ENCODE measurements at regions not wholly inside any gene's neighbourhood (a gene's known extent, or its start where the extent isn't known, plus 50 kb on each side); places are given as distances from the start of the nearest gene placed in this dataset.

DNA sequence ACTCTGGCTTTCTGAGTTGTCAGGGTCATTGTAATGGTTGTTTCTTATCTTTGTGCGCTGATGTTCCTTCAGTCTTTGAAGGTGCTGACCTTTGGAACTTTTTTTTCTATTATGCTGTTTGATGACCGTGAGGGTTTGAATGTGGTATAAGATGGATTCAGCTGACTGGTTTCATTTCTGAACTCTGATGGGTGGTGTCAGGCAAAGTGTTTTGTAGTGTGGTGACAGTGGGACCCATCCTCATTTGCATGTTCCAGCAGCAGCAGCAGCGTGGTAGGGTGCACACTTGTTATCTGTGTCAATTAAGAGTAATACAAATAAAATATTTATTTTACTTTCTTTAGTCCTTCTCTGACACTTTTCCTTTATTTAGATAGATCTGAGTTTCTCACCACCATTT, 227.7 kb upstream of the PRR16 start (continued):
- TF ChIP-seq ZBTB9 (CRISPR knock-in tag; IDR thresholded peaks at IDR 0.05): no peak

GRCh38 chr5:120239086-120239485, 225.0 kb upstream of the PRR16 start:
- no peaks in the 10 kb centered on the region for H3K9me1 ChIP-seq (ENCODE audit: control insufficient read depth, insufficient read depth, low read length)
- in situ Hi-C loops (cut with MboI) (no loop called here), intact Hi-C loops (cut with micrococcal nuclease) (no loop called here)
- BruUV-seq (replicated peaks): no TSS peak
- no peak for TF ChIP-seq SP2 (IDR thresholded peaks at IDR 0.05; ENCODE audit: extremely low read depth, low read depth, low read length, poor library complexity, severe bottlenecking)
- no peak for TF ChIP-seq ARNT (IDR thresholded peaks at IDR 0.05)
- TF ChIP-seq ZBTB7A (IDR thresholded peaks at IDR 0.05; ENCODE audit: borderline replicate concordance, control insufficient read depth, low read depth, low read length): no peak
- TF ChIP-seq EGR1 (conservative IDR thresholded peaks at IDR 0.05): no peak
- TF ChIP-seq ZKSCAN3 (CRISPR knock-in tag; IDR thresholded peaks at IDR 0.05): no peak
- ATAC-seq (no peak), FAIRE-seq (no peak), DNase-seq (ENCODE audit: extremely low read depth in 1 of 4, low spot score in 3 of 4) (no peak)
- no peak overlapping the region for H3K9ac ChIP-seq (ENCODE audit: insufficient read depth in 1 of 2, low read depth in 2 of 2, low read length in 2 of 2)
- ChIA-PET CTCF (ENCODE audit: low intra/inter-chr PET ratio) (no interaction called here), POLR2A (no interaction called here)
- H3K79me2 ChIP-seq (ENCODE audit: control insufficient read depth, insufficient read depth, low read length): no peaks in the 10 kb centered on the region
- H3K27ac ChIP-seq (ENCODE audit: extremely low read depth, low read depth, low read length): no peak overlapping the region
- H2AFZ ChIP-seq (ENCODE audit: low read depth, low read length): no peak overlapping the region
- WGBS (ENCODE audit: insufficient coverage, low coverage, missing lambda C conversion rate): 0% methylated on average over 1 of the region's 1 CpG
- no peaks in the 10 kb centered on the region for H3K4me1 ChIP-seq (replicated peaks in 1 of 2; ENCODE audit: control insufficient read depth in 2 of 2, insufficient read depth in 2 of 2, low read length in 2 of 2)
- H3K36me3 ChIP-seq (ENCODE audit: control insufficient read depth, insufficient read depth, low read length): no peaks in the 10 kb centered on the region
- H3K4me3 ChIP-seq: no peak overlapping the region
- H4K20me1 ChIP-seq (replicated peaks; ENCODE audit: control insufficient read depth, insufficient read depth, low read length): no peaks in the 10 kb centered on the region
- H3K27me3 ChIP-seq (ENCODE audit: control insufficient read depth in 2 of 2, insufficient read depth in 2 of 2, low read length in 2 of 2): no peaks in the 10 kb centered on the region
- H3K9me3 ChIP-seq (replicated peaks; ENCODE audit: control insufficient read depth, insufficient read depth, low read depth, low read length): no peaks in the 10 kb centered on the region
- H3K4me2 ChIP-seq (ENCODE audit: insufficient read depth, low read length): no peak overlapping the region

All from K562 (cell line).